DND-41 (cell line): ENCODE measurements at regions not wholly inside any gene's neighbourhood (a gene's known extent, or its start where the extent isn't known, plus 50 kb on each side); places are given as distances from the start of the nearest gene placed in this dataset.

Experiments used
- CTCF ChIP-seq: IDR thresholded peaks from 2 replicates; pipeline ENCODE4 v1.5.1; 2012; ENCODE audit warnings: borderline replicate concordance, low read length, moderate library complexity, mild to moderate bottlenecking; ENCODE audit not compliant: poor library complexity, severe bottlenecking; ENCODE audit errors: extremely low read depth
- EZH2 ChIP-seq: IDR thresholded peaks from 3 replicates; pipeline ENCODE4 v1.6.1; 2012; ENCODE audit warnings: borderline replicate concordance, low read depth, mild to moderate bottlenecking, moderate library complexity, low read length, inconsistent platforms; ENCODE audit not compliant: severe bottlenecking

GRCh38 chr1:79197421-79197820 lies 190.9 kb upstream of the ADGRL4 start:
- TF ChIP-seq CTCF (no peak), EZH2 (no peak)
